GM23248 (cell line): ENCODE measurements at regions not wholly inside any gene's neighbourhood (a gene's known extent, or its start where the extent isn't known, plus 50 kb on each side); places are given as distances from the start of the nearest gene placed in this dataset.

ENCODE experiments used
- EZH2 ChIP-seq: fragments of 200-600 bp; sonication (generic); IDR thresholded peaks from 2 replicates; pipeline ENCODE4 v1.6.1; 2018; ENCODE audit warnings: antibody characterized with exemption, mild to moderate bottlenecking; ENCODE audit not compliant: insufficient read depth, poor library complexity, severe bottlenecking
- EZH2phosphoT487 ChIP-seq: fragments of 200-600 bp; sonication (generic); IDR thresholded peaks from 2 replicates; pipeline ENCODE4 v1.6.1; 2018; ENCODE audit warnings: antibody characterized with exemption, moderate library complexity, mild to moderate bottlenecking, low read depth; ENCODE audit not compliant: insufficient read depth

- TF ChIP-seq EZH2: no peak
- no peak for TF ChIP-seq EZH2phosphoT487
These were observed 161.2 kb downstream of the MINAR1 start for GRCh38 chr15:79593119-79593869.
